ENCODE measurements at regions not wholly inside any gene's neighbourhood (a gene's known extent, or its start where the extent isn't known, plus 50 kb on each side); places are given as distances from the start of the nearest gene placed in this dataset.

DNA sequence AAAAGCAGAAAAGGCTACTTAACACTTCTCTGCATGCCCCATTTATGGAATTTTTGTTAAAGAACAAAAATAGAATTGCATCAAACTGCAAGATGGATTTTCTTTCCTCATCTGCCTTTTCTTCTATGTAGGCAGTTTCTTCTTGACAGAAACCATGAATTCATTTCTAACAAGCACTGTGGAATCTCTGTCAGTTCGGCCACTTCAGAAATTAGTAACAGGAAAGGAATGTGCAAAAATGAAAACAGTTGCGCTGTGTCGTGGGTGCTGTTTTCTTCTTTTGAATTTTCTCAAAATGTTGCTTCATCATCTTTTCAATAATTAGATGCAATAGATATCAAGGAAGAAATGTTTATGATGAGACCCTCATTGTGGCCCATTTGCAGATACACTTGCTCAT is 151.6 kb downstream of the FOXB1 start:
- Histone ChIP-seq H2AFZ (ENCODE audit: low read depth, low read length) (no peak overlapping the region), H3K27ac (ENCODE audit: low read length) (no peak overlapping the region), H3K9me2 (ENCODE audit: insufficient read depth, low read length) (no peaks in the 10 kb centered on the region), H3K9ac (ENCODE audit: low read length) (no peak overlapping the region), H3K27me3 (ENCODE audit: insufficient read depth, low read depth, low read length) (no peaks in the 10 kb centered on the region), H4K20me1 (ENCODE audit: insufficient read depth) (no peaks in the 10 kb centered on the region), H3K79me2 (replicated peaks; ENCODE audit: insufficient read depth, low read length) (no peaks in the 10 kb centered on the region), H3K9me3 (ENCODE audit: low read length) (no peaks in the 10 kb centered on the region), H3K4me2 (ENCODE audit: low read length) (no peak overlapping the region), H3F3A (ENCODE audit: insufficient read depth, low read length, poor library complexity, severe bottlenecking) (no peaks in the 10 kb centered on the region), H3K36me3 (ENCODE audit: insufficient read depth, low read length) (no peaks in the 10 kb centered on the region), H3K4me3 (ENCODE audit: low read length) (no peak overlapping the region)
- TF ChIP-seq, protein P1, sequence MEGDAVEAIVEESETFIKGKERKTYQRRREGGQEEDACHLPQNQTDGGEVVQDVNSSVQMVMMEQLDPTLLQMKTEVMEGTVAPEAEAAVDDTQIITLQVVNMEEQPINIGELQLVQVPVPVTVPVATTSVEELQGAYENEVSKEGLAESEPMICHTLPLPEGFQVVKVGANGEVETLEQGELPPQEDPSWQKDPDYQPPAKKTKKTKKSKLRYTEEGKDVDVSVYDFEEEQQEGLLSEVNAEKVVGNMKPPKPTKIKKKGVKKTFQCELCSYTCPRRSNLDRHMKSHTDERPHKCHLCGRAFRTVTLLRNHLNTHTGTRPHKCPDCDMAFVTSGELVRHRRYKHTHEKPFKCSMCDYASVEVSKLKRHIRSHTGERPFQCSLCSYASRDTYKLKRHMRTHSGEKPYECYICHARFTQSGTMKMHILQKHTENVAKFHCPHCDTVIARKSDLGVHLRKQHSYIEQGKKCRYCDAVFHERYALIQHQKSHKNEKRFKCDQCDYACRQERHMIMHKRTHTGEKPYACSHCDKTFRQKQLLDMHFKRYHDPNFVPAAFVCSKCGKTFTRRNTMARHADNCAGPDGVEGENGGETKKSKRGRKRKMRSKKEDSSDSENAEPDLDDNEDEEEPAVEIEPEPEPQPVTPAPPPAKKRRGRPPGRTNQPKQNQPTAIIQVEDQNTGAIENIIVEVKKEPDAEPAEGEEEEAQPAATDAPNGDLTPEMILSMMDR (IDR thresholded peaks at IDR 0.05; ENCODE audit: poor library complexity, severe bottlenecking): no peak
- TF ChIP-seq, protein P2, sequence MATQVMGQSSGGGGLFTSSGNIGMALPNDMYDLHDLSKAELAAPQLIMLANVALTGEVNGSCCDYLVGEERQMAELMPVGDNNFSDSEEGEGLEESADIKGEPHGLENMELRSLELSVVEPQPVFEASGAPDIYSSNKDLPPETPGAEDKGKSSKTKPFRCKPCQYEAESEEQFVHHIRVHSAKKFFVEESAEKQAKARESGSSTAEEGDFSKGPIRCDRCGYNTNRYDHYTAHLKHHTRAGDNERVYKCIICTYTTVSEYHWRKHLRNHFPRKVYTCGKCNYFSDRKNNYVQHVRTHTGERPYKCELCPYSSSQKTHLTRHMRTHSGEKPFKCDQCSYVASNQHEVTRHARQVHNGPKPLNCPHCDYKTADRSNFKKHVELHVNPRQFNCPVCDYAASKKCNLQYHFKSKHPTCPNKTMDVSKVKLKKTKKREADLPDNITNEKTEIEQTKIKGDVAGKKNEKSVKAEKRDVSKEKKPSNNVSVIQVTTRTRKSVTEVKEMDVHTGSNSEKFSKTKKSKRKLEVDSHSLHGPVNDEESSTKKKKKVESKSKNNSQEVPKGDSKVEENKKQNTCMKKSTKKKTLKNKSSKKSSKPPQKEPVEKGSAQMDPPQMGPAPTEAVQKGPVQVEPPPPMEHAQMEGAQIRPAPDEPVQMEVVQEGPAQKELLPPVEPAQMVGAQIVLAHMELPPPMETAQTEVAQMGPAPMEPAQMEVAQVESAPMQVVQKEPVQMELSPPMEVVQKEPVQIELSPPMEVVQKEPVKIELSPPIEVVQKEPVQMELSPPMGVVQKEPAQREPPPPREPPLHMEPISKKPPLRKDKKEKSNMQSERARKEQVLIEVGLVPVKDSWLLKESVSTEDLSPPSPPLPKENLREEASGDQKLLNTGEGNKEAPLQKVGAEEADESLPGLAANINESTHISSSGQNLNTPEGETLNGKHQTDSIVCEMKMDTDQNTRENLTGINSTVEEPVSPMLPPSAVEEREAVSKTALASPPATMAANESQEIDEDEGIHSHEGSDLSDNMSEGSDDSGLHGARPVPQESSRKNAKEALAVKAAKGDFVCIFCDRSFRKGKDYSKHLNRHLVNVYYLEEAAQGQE (IDR thresholded peaks at IDR 0.05; ENCODE audit: borderline replicate concordance): no peak
- TF ChIP-seq POLR2AphosphoS5 (IDR thresholded peaks at IDR 0.05) (no peak), MXI1 (conservative IDR thresholded peaks at IDR 0.05; ENCODE audit: poor library complexity, severe bottlenecking) (no peak), SMC3 (conservative IDR thresholded peaks at IDR 0.05; ENCODE audit: poor library complexity) (no peak), TAF1 (IDR thresholded peaks at IDR 0.05; ENCODE audit: low read depth) (no peak), EP300 (conservative IDR thresholded peaks at IDR 0.05; ENCODE audit: poor library complexity, severe bottlenecking) (no peak), RAD21 (conservative IDR thresholded peaks at IDR 0.05) (no peak), EZH2 (IDR thresholded peaks at IDR 0.05; ENCODE audit: borderline replicate concordance, insufficient read depth, low read length, poor library complexity, severe bottlenecking) (no peak)

DNA sequence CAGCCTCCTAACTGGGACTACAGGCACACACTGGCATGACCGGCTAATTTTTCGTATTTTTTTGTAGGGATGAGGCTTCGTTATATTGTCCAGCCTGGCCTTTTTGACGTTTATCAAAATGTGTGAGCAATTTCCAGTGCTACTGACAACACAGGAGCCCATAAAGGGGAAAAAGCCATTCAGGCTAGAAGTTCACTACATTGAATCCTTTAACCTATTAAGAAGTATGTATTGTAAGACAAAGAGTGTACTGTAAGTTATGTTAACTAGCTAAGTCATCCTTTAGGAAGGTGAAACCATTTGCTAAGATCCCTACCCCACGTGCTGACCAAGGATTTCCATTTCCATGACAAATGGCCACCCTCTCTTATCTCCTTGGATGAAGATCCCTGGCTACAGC is 156.8 kb downstream of the FOXB1 start:
- Histone ChIP-seq H3K27me3 (ENCODE audit: insufficient read depth, low read depth, low read length) (no peaks in the 10 kb centered on the region), H3K9me2 (ENCODE audit: insufficient read depth, low read length) (no peaks in the 10 kb centered on the region), H3K9me3 (ENCODE audit: low read length) (no peaks in the 10 kb centered on the region), H3F3A (ENCODE audit: insufficient read depth, low read length, poor library complexity, severe bottlenecking) (no peaks in the 10 kb centered on the region), H3K27ac (ENCODE audit: low read length) (no peak overlapping the region), H2AFZ (ENCODE audit: low read depth, low read length) (no peak overlapping the region), H3K9ac (ENCODE audit: low read length) (no peak overlapping the region), H4K20me1 (ENCODE audit: insufficient read depth) (no peaks in the 10 kb centered on the region), H3K36me3 (ENCODE audit: insufficient read depth, low read length) (no peaks in the 10 kb centered on the region), H3K79me2 (replicated peaks; ENCODE audit: insufficient read depth, low read length) (no peaks in the 10 kb centered on the region), H3K4me2 (ENCODE audit: low read length) (no peak overlapping the region), H3K4me3 (ENCODE audit: low read length) (no peak overlapping the region)
- TF ChIP-seq, protein P2 (IDR thresholded peaks at IDR 0.05; ENCODE audit: borderline replicate concordance): no peak
- TF ChIP-seq MXI1 (conservative IDR thresholded peaks at IDR 0.05; ENCODE audit: poor library complexity, severe bottlenecking) (no peak), POLR2AphosphoS5 (IDR thresholded peaks at IDR 0.05) (no peak), RAD21 (conservative IDR thresholded peaks at IDR 0.05) (no peak), TAF1 (IDR thresholded peaks at IDR 0.05; ENCODE audit: low read depth) (no peak), EP300 (conservative IDR thresholded peaks at IDR 0.05; ENCODE audit: poor library complexity, severe bottlenecking) (no peak), SMC3 (conservative IDR thresholded peaks at IDR 0.05; ENCODE audit: poor library complexity) (no peak), EZH2 (IDR thresholded peaks at IDR 0.05; ENCODE audit: borderline replicate concordance, insufficient read depth, low read length, poor library complexity, severe bottlenecking) (no peak)
- TF ChIP-seq, protein P1 (IDR thresholded peaks at IDR 0.05; ENCODE audit: poor library complexity, severe bottlenecking): no peak

Measured in neural cell (in vitro differentiated cells).